ENCODE measurements at regions not wholly inside any gene's neighbourhood (a gene's known extent, or its start where the extent isn't known, plus 50 kb on each side); places are given as distances from the start of the nearest gene placed in this dataset.

DNA sequence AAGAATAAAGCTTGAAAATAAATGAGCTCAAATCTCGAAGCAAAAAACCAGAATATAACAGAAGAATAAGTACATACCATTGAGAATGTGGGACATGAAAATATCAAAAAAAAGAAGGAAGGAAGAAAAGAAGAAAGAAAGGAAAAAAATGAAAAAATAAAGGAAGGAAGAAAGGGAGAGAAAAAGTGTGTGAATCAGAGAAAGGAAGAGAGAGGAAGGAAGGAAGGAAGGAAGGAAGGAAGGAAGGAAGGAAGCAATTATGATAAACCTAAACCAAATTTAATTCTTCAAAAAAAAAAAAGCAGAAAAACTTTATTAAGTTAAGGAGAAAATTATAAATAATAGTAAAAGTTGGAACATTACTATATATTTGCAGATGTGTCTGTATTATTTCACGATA, 949.8 kb downstream of the NLGN4X start:
- no peak for TF ChIP-seq EP300 (IDR thresholded peaks at IDR 0.05)
- TF ChIP-seq CTCF (IDR thresholded peaks at IDR 0.05): no peak

Data from A549 (cell line).